Epithelial cell of prostate (primary cell): ENCODE measurements at regions not wholly inside any gene's neighbourhood (a gene's known extent, or its start where the extent isn't known, plus 50 kb on each side); places are given as distances from the start of the nearest gene placed in this dataset.

Source experiments
- DNase-seq: peaks from one replicate; pipeline ENCODE4 v3.0.0-alpha.2; 2011; ENCODE audit warnings: low read depth, low spot score
- H3K27ac ChIP-seq: fragments of 450-650 bp; 2 replicates; pipeline ENCODE4 v1.5.1; 2017; ENCODE audit warnings: mild to moderate bottlenecking

GRCh38 chr1:193368302-193368701, 181.9 kb upstream of the B3GALT2 start:
- DNase-seq = no peak
- H3K27ac ChIP-seq = no peak overlapping the region

- H3K27ac ChIP-seq = no peak overlapping the region
- DNase-seq = no peak
Observed at GRCh38 chr1:193367863-193368262, 181.4 kb upstream of the B3GALT2 start.

GRCh38 chr1:193366764-193367507, 180.5 kb upstream of the B3GALT2 start:
- no peak for DNase-seq
- no peak overlapping the region for H3K27ac ChIP-seq

- no peak for DNase-seq
- no peak overlapping the region for H3K27ac ChIP-seq
Observed at GRCh38 chr1:193365966-193366365, 179.6 kb upstream of the B3GALT2 start.

GRCh38 chr1:193359631-193360030, 173.2 kb upstream of the B3GALT2 start:
- no peak overlapping the region for H3K27ac ChIP-seq

GRCh38 chr1:193358419-193358818, 172.0 kb upstream of the B3GALT2 start:
- no peak overlapping the region for H3K27ac ChIP-seq
- no peak for DNase-seq

More at GRCh38 chr1:193359631-193360030, 173.2 kb upstream of the B3GALT2 start:
- no peak for DNase-seq

- H3K27ac ChIP-seq = no peak overlapping the region
- DNase-seq = no peak
Observed at GRCh38 chr1:193356249-193356648, 169.8 kb upstream of the B3GALT2 start.

GRCh38 chr1:193355626-193356025, 169.2 kb upstream of the B3GALT2 start:
- DNase-seq = no peak
- peak overlapping the region; percentile 11 for H3K27ac ChIP-seq

GRCh38 chr1:193355178-193355577, 168.8 kb upstream of the B3GALT2 start:
- H3K27ac ChIP-seq = peak overlapping the region; percentile 11
- peak; percentile 1 for DNase-seq

GRCh38 chr1:193348769-193349535, 162.5 kb upstream of the B3GALT2 start:
- DNase-seq = no peak
- no peak overlapping the region for H3K27ac ChIP-seq

- no peak for DNase-seq
- no peak overlapping the region for H3K27ac ChIP-seq
Observed at GRCh38 chr1:193348091-193348768, 161.8 kb upstream of the B3GALT2 start.

- no peak for DNase-seq
- H3K27ac ChIP-seq = no peak overlapping the region
Observed at GRCh38 chr1:193346085-193346484, 159.7 kb upstream of the B3GALT2 start.

- no peak for DNase-seq
- H3K27ac ChIP-seq = no peak overlapping the region
Observed at GRCh38 chr1:193342811-193343210, 156.4 kb upstream of the B3GALT2 start.

GRCh38 chr1:193340331-193340730, 153.9 kb upstream of the B3GALT2 start:
- DNase-seq = no peak
- no peak overlapping the region for H3K27ac ChIP-seq

GRCh38 chr1:193339401-193339800, 153.0 kb upstream of the B3GALT2 start:
- DNase-seq = no peak

GRCh38 chr1:193338194-193338593, 151.8 kb upstream of the B3GALT2 start:
- no peak overlapping the region for H3K27ac ChIP-seq
- DNase-seq = no peak

More at GRCh38 chr1:193339401-193339800, 153.0 kb upstream of the B3GALT2 start:
- H3K27ac ChIP-seq = no peak overlapping the region

- no peak for DNase-seq
- H3K27ac ChIP-seq = no peak overlapping the region
Observed at GRCh38 chr1:193335806-193336428, 149.5 kb upstream of the B3GALT2 start.

GRCh38 chr1:193333166-193333565, 146.8 kb upstream of the B3GALT2 start:
- DNase-seq = no peak
- no peak overlapping the region for H3K27ac ChIP-seq

GRCh38 chr1:193326296-193326695, 139.9 kb upstream of the B3GALT2 start:
- DNase-seq = no peak

GRCh38 chr1:193325771-193326170, 139.4 kb upstream of the B3GALT2 start:
- peak overlapping the region; percentile 19 for H3K27ac ChIP-seq
- no peak for DNase-seq

More at GRCh38 chr1:193326296-193326695, 139.9 kb upstream of the B3GALT2 start:
- H3K27ac ChIP-seq = peak overlapping the region; percentile 19
